Amygdala (tissue), 56 donors: ENCODE measurements at regions not wholly inside any gene's neighbourhood (a gene's known extent, or its start where the extent isn't known, plus 50 kb on each side); places are given as distances from the start of the nearest gene placed in this dataset.

Experiments
- DNase-seq, 56 donors: peaks; one replicate each; lab custom pipeline; 2025; lab: John Stamatoyannopoulos, UW

DNA sequence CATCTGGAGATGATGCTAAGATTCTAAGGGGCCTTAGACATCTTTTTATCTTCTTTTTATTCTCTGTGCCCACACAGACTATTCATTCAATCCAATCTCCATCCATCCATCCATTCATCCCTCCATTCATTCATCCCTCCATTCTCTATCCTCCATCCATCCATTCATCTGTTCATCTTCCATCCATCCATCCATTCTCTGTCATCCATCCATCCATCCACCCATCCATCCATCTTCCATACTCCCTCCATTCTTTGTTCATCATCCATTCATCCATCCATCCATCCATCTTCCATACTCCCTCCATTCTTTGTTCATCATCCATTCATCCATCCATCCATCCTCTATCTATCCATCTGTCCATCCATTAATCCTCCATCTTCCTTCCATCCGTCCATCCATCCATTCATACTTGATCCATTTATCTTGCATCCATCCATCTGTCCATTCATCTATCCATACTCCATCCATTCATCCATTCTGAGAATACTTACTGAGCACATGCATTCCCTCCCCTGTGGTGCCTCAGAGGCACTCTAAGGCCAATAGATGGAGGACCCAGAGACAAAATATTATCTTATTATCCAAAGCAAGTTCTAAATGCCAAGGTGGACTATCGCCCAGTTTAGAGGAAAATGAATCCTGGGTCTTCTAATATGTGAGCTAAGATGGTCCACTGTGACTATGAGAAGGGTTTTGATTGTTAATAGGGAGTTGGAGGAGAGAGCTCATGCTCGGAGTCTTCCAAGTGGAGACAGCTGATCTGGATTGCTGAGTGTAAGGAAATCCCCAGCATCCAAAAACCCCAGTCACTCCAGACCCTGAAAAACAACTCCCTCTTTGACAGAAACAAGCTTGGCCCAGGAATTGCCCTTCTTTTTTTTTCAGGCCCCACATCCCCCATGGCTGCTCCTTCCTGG is 152.6 kb upstream of the MYCN start:
- DNase-seq: no peak

DNA sequence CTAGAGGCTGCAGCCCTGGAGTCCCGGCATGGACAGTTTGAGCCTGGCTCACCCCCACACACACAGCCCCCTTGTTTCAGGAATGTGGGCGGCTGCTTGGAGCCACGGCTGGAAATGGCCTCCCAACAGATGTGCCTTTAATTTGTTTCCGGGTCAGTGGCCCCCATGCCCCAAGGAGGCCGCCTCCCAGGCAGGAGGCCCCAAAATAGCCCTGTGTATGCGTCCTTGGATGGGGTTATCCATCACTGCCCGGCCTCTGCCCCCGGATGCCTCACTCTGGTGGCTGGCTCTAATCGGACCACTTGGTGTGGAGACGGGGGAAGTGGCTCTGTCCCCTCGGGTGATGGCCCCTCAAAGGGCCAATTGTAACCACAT is 151.9 kb upstream of the MYCN start:
- no peak for DNase-seq

DNA sequence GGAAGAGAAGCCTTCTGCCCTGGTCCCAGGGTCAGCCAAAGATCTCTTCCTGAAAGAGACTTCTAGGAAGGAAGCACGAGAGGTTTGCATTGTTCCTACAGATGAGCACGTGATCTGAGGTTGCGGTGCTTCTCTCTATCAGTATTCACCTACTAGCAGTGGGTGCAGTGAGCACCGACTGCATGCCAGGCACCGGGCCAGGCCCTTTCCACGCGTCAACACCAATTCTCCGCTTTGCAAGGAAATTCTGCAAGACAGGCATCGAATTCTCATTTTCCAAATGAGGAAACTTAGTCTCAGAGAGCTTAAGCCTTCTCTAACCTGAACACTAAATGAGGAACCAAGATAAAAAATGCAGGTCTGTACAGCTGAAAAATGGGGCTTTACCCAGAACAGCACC is 151.5 kb upstream of the MYCN start:
- no peak for DNase-seq

DNA sequence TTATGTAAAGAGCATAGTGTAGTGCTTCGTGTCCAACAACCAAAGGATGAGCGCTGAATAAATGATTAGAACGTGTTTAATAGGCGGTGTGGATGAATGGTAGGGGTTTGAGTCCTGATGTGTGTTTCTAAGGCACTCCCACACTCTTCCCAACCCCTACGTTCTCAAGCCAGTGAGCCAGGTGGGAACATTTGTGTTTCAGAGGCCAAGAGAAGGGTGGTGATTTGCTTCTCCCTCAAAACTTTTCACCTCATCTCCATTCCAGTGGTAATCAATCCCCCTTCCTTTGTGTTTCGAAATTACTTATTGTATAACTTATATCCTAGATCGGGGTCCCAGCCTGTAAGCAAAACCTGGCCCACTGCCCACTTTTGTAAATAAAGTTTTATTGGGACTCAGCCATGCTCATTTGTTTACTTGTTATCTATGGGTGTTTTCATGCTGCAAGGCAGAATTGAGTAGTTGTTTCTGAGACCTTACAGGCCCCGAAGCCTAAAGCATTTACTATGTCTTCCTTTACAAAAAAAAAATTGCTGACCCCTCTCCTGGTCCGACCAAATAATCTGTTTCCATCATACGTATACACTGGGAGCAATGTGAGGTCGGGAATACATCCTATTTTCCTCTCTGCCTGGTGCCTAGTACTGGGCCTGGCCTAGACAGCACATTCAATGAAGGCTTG is 150.8 kb upstream of the MYCN start:
- no peak for DNase-seq

DNA sequence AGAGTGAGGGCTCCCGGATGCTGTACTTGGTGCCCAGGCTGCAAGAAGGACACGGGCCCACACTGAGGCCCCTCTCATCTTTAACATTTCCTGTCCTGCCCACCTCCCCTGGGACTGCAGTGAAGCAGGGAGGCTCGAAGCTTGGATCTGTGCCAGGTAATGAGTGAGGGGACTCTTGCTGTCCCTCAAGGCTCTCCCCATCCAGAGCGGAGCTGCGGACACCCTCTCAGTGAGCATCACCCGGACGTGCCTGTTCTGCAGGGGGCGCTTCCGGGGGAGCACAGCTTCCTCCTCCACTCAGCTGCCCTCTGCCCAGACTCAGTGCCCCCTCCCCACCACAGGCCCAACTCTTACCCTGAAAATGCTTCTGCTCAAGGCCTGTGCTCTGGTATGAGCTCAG is 150.0 kb upstream of the MYCN start:
- no peak for DNase-seq

DNA sequence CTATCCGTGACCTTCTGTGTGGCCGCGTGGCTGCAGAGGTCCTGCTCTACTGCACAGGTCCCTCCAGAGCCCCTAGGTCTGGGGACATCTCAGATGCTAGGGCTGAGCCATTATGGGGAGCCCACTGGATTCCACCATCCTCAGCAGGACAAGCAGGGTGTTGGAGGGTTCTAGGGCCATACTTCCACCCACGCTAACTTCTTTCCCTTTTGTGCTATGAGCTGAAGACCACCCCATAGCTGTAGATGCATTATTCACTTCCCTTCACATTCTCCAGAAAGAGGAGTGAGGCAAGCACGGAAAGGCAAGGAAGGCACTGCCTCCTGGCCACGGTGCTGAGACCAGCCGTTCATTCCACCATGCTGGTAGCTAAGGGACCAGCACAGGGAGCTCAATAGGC is 149.5 kb upstream of the MYCN start:
- DNase-seq: no peak

DNA sequence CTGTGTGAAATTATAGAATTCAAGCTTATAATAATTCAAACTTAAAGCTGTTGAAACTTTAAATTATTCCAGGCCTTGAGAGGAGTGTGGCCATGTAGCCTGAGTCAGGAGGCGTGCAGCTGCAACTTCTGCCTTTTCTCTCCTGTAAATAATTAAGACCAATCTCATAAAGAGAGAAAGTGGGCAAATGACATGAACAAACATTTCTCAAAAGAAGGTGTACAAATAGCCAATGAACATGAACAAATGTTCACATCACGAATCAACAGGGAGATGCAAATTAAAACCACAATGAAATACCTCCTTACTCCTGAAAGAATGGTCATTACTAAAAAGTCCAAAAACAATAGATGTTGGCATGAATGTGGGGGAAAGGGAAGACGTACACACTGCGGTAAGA is 149.1 kb upstream of the MYCN start:
- no peak for DNase-seq

DNA sequence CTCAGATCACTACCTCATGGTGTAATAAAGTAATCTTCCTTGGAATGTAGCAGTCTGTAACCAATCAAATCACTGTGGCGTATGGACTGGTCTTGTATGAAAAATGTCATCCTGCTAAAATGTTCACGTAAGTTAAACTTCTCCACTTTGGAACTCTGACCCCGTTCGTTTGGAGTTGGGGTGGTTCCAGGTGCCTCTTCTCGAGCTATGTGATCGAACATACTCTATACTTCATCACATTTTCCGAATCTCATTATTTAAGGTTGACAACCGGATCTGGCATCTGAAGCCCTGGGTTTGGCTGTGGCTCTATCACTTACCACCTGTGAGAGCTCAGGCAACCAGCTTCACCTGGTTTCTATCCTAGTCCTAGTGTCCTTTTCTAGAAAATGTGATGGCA is 148.0 kb upstream of the MYCN start:
- DNase-seq: no peak

DNA sequence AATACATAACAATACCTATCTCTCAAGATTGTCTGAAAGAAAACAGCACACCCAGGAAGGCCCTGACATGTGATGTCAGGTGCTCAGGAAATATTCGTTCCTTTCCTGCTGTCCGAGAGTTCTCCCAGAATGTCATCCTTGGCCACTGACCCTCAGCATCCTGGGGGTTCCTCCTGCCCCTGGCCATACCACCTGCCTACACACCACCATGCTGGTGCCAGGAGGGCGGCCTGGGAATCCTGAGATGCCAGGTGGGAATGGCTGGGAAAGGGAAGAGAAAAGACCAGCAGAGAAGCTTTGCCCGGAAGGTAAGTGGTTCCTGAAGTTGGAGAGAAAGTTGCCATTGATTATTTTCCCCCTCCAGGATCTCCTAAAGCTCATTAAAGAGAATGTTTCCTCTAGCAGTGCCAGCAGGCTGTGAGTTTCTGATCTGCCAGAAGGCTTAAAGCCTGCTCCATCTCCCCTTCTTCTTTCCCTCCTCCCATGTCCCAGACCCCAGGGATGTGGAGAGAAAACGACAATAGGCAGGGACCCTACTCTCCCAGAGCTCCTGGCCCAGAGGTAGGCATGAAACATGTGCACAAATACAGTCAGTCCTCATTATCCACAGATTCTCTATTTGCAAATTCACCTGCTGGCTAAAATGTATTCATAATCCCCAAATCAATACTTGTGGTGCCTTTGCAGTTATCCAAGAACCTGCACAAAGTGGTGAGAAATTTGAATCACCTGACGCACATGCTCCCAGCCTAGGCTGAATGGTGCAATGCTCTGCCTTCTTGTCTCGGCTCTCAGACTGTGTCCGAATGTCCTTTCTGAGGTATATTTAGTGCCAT is 147.1 kb upstream of the MYCN start:
- DNase-seq: no peak

DNA sequence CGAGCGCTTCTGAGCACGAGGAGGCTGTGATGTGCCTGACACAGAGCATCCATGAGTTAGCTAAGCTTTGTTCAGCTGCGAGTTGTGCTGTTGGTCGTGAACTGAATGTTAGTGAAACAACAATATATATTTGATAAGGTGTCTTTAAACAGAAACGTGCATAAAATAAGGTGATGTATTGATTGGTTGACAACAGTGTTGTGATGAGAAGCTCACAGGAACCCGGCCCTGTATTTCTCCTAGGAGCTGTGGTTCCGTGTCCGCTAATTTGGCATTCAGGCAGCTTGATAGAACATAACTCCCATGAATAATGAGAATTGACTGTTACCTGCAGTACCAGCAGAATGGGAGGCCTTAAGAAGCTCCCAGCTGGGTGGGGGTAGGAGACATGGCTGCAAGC is 146.4 kb upstream of the MYCN start:
- DNase-seq: no peak

DNA sequence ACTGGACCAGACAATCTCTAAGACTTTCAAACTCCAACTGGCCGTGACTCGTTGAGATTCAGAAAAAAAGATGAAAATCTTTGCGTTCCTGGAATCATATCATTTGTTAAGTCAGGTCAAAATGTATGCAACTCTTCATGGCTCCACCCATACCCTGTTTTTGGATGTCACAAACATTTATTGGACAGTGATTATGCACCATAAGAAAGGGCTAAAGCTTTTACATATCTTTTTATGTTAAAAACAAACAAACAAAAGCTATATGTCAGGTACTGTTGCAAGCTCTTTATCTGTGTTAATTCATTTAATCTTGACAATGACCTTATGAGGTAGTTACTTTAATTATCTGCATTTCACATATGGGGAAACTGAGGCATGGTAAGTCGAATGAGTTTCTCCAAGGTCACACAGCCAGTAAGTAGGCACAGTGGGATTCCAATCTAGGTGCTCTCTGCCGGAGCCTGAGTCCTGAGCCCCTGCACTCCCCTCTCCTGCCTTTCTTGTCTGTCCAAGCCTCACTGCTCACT is 145.7 kb upstream of the MYCN start:
- DNase-seq: no peak

DNA sequence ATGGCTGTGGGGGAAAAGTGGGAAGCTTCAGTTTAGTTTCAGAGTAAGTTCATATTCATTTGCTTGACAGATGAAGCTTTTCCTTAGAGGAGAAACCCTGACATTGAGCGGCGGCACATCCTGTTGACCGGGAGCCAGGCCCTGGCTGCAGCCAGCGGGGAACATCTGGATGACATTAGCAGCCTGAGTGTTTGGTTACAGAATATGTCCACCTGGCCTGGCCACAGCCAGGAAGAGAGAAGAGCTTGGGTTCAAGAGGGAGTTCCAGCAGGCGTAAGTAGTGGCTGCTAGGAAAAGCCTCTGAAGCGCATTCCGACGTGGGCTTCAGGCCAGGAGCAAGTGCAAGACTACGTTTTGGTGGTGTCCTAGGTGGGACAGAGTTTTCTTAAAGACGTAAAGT is 144.9 kb upstream of the MYCN start:
- DNase-seq: no peak

DNA sequence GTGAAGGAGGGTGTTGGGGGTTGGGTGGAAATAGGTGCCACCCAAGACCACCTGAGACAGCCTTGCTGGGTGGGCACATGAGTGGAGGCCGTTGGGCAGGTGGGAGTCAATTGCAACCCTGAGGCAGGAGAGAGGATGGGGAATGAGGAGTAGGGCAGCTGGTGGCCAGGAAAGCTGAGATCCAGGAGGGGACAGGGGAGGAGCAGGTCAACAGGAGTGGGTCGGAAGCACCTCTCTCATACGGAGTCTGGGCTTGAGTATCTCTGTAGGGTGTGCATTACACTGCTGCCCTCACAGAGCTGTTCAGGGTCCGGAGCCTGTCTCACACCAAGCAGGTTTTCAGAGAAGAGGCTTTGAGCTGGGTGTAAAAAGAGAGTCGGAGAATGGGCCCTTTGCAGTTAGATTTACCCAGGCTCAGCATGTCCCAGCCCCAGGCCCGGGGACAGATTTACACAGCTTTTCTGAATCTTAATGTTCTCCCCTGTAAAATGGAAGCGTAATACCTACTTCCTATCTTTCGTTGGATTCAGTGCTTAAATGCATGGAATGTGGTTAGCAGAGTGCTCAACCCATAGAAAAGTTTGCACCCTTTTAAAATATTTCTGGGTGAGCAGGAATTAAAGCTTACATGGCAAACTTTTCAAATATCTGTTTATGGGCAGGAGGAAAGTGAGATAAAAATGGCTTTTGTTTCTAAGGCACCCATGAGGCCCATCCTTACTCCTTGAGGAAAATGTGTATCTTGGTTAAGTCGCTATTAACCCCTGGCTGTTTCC is 144.0 kb upstream of the MYCN start:
- DNase-seq: no peak

DNA sequence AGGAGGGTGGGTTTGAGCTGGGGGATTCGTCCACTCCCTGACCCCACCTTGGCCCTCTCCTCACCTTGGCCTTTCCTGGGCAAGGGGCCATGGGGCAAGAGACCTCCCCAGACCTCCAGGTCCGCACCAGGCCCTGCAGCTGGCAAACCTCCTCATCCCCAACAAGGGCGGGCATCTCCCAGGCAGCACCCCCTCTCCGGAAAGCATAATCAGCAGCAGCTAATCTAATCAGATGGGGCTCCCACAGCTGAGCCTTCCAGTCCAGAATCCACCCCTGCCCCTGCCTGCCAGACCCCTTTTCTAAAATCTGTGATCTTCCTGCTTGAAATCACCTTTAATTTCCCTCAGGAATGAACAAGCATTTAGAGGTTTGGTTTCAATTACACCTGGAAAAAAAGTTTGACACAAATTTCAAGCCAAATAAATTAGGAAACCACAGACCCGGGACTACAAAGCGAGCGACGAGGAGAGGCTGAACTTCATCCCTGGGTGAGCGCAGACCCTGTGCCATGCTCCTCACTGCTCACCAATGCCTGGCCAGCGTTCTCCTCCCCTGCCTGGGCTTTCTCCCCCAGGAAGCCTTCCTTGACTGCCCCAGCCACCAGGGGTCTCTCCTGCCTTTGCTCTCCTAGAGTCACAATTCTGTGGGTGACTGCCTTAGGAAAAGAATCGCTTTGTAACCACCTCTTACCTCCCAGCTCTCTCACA is 143.0 kb upstream of the MYCN start:
- no peak for DNase-seq

DNA sequence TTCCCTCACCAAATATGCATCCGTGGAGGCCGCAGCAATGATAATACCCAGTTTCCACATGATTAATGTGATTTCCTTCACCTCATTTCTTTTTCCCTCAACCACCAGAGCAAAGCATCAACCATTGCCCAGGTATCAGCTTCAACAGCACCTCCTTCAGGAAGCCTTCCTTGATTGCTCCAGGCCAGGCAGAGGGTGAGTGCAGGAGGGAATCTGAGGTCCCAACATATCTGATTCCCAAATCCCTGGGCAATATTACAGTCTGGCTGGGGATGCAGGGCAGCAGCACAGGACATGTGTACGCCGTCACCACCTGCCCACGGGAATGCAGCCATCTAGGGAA is 142.4 kb upstream of the MYCN start:
- DNase-seq: no peak

DNA sequence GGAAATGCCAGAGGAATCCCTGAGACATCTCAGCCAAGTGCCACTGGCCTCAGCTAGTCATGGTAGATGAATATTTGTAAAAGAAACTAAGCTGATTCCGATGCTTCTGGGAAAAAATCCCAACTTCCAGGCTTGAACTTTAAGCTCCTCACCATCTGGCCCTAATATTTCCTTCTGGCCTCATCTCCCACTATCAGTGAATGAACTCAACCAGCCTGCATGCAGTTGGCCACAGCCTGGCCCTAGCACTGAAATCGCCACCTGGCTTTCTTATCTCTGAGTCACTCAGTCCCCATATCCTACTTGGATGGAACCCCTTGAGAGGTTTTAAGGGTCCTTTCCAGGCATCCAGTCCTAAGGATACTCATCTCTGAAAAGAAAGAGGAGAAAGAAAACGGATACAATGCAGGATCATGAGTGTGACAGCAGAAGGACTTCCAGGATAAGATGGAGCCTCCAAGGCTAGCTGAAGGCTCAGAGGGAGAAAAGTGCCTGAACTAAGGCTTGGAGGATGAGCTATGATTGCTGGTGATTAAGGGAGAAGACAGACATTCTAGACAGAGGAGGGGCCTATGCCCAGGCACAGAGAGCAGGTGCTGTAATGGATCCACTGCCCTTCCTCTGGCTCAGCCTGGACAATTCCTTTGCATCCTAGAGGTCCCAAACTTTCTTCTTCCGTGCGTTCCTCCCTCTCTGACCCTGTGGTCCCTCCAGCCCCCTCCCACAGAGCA is 141.5 kb upstream of the MYCN start:
- DNase-seq: no peak

DNA sequence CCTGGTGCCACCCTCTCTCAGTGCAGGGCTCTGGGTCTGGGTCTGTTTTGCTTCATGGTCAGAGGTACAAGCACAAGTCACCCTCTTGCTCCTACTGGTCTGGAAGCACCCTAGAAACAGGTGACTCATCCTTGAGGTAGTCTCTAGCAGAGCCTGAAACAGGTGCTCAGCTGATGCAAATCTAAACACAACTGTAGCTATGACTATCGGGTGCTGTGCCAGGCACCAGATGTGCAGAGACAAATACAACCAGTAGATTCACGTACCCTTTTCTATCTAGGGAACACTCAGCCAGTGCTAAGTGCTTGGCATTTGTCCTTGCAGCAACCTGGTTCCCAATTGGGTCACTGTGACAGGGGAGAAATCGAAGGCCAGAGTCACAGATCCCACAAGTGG is 140.9 kb upstream of the MYCN start:
- DNase-seq: no peak

DNA sequence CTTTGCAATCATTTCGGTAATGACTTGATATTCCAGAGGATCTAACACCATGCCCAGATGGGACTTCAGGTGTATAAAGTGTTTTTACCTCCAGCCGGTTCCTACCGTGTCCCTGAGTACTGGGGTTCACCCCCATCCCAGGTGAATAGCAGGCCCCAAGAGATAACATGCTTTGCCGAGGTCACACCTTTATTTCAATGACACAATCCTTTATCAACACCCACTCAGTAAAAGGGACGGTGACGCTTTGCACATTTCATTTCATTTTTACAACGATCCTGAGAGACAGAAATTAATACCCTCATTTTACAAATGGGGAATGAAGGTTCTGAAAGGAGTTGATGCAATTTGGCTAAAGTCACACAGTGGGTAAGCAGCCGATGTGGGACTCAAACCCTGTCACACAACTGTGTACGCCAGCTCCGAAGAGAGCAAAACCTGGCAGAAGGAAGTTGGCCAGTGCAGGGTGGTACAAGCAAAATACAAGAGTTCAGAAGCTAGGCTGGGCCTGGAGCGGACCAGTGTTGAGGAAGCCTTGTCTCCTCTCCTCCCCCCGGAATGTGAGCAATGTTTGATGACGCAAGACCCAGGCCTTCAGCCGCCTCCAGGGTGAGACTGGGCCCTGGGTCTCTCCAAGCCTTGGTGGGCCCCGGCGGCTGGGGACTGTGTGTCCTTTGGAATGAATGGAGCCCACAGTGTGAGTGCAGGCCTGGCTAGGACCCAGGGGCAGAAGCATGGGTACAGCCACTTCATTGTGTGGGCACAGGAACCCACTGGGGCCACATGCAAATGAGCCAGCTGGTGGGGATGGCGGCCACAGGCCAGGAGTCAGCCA is 139.6 kb upstream of the MYCN start:
- peak in 55 of 56 donors; percentile 26 to 95 (median 82) for DNase-seq
